ENCODE measurements at regions not wholly inside any gene's neighbourhood (a gene's known extent, or its start where the extent isn't known, plus 50 kb on each side); places are given as distances from the start of the nearest gene placed in this dataset.

DNA sequence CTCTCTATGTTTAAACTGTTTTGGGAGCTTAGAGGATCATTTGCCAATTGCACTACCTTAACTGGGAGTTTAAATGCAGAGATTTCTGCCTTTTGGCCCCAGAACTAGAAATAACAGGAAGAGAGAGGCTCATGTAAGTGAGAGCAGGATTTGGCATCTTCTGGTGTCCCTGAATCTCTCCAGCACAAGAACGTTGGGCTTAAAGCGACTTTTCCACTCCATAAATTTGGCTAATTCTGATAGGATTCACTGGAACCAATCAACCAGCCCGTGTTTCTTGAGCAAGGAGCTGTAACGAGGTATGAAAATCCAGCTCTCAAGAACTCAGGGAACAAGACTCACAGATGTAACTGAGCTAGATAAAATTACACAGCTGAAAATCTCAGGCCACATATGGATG, 181.0 kb downstream of the C1D start:
- DNase-seq (ENCODE audit: low spot score): no peak
- TF ChIP-seq, protein P1, sequence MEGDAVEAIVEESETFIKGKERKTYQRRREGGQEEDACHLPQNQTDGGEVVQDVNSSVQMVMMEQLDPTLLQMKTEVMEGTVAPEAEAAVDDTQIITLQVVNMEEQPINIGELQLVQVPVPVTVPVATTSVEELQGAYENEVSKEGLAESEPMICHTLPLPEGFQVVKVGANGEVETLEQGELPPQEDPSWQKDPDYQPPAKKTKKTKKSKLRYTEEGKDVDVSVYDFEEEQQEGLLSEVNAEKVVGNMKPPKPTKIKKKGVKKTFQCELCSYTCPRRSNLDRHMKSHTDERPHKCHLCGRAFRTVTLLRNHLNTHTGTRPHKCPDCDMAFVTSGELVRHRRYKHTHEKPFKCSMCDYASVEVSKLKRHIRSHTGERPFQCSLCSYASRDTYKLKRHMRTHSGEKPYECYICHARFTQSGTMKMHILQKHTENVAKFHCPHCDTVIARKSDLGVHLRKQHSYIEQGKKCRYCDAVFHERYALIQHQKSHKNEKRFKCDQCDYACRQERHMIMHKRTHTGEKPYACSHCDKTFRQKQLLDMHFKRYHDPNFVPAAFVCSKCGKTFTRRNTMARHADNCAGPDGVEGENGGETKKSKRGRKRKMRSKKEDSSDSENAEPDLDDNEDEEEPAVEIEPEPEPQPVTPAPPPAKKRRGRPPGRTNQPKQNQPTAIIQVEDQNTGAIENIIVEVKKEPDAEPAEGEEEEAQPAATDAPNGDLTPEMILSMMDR (IDR thresholded peaks at IDR 0.05; ENCODE audit: extremely low read depth, missing control alignments): no peak

DNA sequence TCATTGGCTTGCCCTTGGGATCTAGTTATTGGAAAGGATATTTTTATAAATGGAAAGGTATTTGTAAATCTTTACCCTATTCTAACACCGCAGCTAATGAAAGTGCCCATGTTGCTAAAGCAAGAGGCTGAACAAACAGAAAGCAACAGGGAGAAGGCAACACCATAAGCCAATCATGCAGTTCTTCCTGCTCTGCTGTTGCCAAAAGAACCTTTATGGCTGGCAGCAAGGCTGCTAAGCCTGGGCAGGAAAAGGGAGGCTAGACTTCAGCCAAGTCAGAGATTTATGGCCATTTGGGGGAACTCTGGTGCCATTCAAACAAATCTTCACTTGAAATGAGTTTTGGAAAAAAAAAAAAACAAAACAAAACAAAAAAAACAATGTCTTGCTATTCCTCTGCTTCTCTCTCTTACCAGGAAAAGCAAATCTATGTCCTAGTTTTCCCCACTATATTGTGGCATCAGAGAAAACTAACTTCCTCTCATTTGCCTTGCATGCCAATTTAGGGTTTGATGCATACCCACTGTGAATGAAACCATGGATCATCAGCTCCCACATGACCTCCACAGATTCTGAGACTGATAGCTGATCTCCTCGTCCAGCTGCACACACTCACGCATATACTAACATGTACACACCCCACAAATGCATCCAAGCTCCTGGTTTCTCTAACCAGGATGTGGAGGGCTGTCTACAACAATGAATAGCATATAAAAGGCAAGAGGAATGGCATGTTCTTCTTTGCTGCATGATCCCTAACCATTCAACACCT, 179.3 kb downstream of the C1D start:
- TF ChIP-seq, protein P1 (IDR thresholded peaks at IDR 0.05; ENCODE audit: extremely low read depth, missing control alignments): no peak
- DNase-seq (ENCODE audit: low spot score): no peak

DNA sequence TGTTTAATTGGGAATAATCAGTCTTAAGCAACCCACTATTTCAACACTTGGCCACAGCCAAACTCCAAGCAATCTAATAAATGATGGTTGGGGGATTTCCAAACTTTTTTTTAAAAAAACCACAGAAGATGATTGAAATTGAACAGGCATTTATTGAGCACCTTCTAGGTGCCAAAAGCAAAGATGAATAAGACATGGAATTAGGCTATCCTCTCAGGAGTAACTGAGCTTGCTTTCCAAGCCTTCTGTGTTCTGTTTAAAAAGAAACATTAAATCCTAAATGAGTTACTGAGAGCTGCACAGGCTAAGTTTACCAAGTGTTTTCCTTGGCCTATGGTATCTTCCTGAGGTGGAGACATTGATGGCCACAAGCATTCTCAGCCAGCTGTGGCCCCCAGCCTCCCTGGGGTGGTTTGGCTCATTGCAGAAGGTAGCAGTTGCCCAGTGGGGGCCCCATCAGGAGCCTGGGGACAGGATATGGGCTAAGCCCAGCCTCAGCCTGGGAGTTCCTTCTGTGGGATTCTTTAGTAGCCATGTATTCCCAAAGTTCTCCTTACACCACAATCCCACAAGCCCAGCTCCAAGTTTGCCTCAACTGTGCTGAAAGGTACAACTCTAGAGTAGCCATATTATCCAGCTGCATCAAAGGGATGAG, 174.3 kb downstream of the C1D start:
- TF ChIP-seq, protein P1 (IDR thresholded peaks at IDR 0.05; ENCODE audit: extremely low read depth, missing control alignments): no peak
- no peak for DNase-seq (ENCODE audit: low spot score)

DNA sequence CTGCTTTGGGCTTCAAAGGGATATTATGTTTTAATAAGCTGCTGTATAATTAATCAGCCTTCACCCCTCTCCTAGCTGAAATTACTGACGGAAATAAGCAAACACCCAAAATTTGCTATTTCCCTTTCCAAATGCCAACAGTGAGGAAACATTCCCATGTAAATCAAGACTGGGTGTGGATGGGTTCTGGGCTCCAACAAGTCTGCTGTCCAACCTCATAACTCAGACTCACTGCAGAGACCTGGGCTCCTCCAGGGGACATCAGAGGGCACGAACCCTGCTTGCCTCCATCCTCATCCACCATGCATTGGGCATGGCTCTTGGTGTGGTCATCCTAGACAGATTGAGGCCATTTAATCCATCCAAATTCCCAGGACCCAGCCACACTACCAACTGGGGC, 173.7 kb downstream of the C1D start:
- no peak for DNase-seq (ENCODE audit: low spot score)
- TF ChIP-seq, protein P1 (IDR thresholded peaks at IDR 0.05; ENCODE audit: extremely low read depth, missing control alignments): no peak

DNA sequence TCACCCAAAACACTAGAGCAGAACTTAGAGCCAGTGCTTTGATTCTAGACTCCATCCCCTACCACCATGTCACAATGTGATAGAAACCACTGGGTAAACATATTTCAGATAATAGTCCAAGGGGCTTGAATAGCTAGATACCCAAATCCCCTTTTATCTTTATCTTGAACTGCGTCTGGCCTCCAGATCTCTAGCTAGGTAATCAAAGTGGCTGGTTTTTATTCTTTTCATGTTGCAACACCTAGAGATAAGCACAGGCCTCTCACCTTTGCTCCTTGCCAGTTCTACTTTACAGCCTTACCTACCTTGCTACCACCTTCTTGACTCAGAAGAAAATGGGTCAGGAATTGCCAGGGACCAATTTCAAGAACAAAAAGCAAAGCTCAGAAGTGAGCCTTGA, 171.2 kb downstream of the C1D start:
- TF ChIP-seq, protein P1 (IDR thresholded peaks at IDR 0.05; ENCODE audit: extremely low read depth, missing control alignments): no peak
- no peak for DNase-seq (ENCODE audit: low spot score)

DNA sequence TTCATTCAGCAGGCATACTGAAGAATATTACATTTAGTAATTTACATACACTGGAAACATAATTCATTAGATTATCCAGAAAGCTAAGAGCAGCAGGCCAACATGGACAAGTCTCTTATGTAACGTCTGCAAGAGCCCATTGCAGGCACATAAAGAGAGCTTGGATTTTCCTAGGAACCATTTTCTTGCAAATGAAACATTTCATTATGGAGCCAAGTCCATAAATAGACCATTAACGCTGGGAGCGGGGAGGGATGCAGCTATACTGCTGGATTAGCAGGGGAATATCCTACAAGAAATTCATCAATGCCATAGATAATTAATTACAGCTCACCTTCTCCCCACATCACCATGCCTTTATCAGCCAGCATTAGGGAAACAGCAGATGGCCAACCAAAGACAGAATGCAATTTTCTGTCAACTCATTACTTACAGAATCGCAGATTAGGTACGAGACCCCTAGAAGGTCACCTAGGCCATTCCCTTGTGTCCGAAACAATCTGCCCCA, 170.4 kb downstream of the C1D start:
- no peak for DNase-seq (ENCODE audit: low spot score)
- TF ChIP-seq, protein P1 (IDR thresholded peaks at IDR 0.05; ENCODE audit: extremely low read depth, missing control alignments): no peak

DNA sequence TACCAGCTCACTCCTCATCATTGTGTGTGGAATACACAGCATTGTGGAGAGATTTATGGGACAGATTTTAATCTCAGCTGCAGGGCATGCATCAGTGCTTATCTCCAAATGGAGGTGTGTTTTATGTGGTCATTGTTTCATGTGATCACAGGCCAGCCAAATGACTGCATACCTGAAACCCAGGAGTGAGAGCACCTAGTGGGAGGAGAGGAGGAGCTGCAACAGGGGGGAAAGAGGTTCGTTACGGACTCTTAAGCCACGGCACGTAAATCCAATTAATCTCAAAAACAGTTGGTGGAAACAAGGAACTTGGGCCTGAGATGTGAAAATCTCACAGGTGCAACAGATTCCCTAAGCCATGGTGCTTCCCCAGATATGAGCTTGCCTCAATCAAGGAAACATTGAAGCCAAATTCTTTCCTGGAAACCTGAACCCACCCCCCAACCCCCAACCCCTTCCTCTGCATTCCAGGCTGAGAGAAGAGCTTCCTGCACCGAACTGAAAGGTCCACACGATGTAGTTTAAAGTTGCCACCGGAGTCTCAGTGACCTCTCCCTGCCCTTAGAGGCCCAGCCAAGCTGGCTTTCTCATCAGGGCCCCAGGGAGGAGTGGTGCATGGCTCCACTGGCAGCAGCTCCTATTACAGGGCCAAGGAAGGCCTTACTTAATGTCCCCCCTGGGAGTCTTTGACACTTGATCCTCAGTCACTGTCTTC, 167.4 kb downstream of the C1D start:
- DNase-seq (ENCODE audit: low spot score): no peak
- TF ChIP-seq, protein P1 (IDR thresholded peaks at IDR 0.05; ENCODE audit: extremely low read depth, missing control alignments): no peak

Data from GM20000 (cell line).